DOHH2 (cell line): ENCODE measurements at regions not wholly inside any gene's neighbourhood (a gene's known extent, or its start where the extent isn't known, plus 50 kb on each side); places are given as distances from the start of the nearest gene placed in this dataset.

Source experiments
- H3F3A ChIP-seq: fragments of 200-600 bp; sonication (generic), shearing (Covaris generic); 2 replicates; pipeline ENCODE4 v1.6.0; 2016; ENCODE audit warnings: antibody characterized with exemption, mild to moderate bottlenecking; ENCODE audit not compliant: control insufficient read depth, insufficient read depth
- H3K27ac ChIP-seq: fragments of 200-600 bp; sonication (generic); 2 replicates; pipeline ENCODE4 v1.5.1; 2014; ENCODE audit warnings: low read depth, mild to moderate bottlenecking, low read length, moderate library complexity
- H3K27me3 ChIP-seq: fragments of 200-600 bp; sonication (generic); 2 replicates; pipeline ENCODE4 v1.6.1; 2014; ENCODE audit warnings: mild to moderate bottlenecking, low read length, mixed read lengths; ENCODE audit not compliant: control insufficient read depth
- H3K36me3 ChIP-seq: fragments of 200-600 bp; sonication (generic); 2 replicates; pipeline ENCODE4 v1.6.1; 2014; ENCODE audit warnings: mild to moderate bottlenecking, low read length, moderate library complexity, mixed read lengths; ENCODE audit not compliant: control insufficient read depth
- H3K4me1 ChIP-seq: fragments of 200-600 bp; sonication (generic); 2 replicates; pipeline ENCODE4 v1.6.1; 2014; ENCODE audit warnings: mild to moderate bottlenecking, low read length, mixed read lengths; ENCODE audit not compliant: control insufficient read depth
- H3K4me2 ChIP-seq: fragments of 200-600 bp; sonication (generic); 2 replicates; pipeline ENCODE4 v1.6.0; 2014; ENCODE audit warnings: mild to moderate bottlenecking, low read length, moderate library complexity
- H3K4me3 ChIP-seq: fragments of 200-600 bp; sonication (generic); 2 replicates; pipeline ENCODE4 v1.5.1; 2014; ENCODE audit warnings: mild to moderate bottlenecking, low read length, mixed read lengths
- H3K79me2 ChIP-seq: fragments of 200-600 bp; sonication (generic); 2 replicates; pipeline ENCODE4 v1.6.1; 2014; ENCODE audit warnings: mild to moderate bottlenecking, low read length, mixed read lengths; ENCODE audit not compliant: control insufficient read depth
- H3K9me2 ChIP-seq: fragments of 200-600 bp; sonication (generic); replicated peaks from 2 replicates; pipeline ENCODE4 v1.6.1; 2014; ENCODE audit warnings: mild to moderate bottlenecking, low read length, mixed read lengths; ENCODE audit not compliant: control insufficient read depth
- H3K9me3 ChIP-seq: fragments of 200-600 bp; sonication (generic); 2 replicates; pipeline ENCODE4 v1.6.1; 2014; ENCODE audit warnings: antibody characterized with exemption, low read length, mixed read lengths; ENCODE audit not compliant: control insufficient read depth, insufficient read depth
- H4K20me1 ChIP-seq: fragments of 200-600 bp; sonication (generic); 2 replicates; pipeline ENCODE4 v1.6.0; 2014; ENCODE audit warnings: low read depth, mild to moderate bottlenecking, antibody characterized with exemption, low read length, moderate library complexity; ENCODE audit not compliant: control insufficient read depth, insufficient read depth
- CTCF ChIP-seq: fragments of 200-600 bp; sonication (generic); IDR thresholded peaks from one replicate; pipeline ENCODE4 v1.5.1; 2014; ENCODE audit warnings: antibody characterized with exemption, mild to moderate bottlenecking, low read depth, low read length; ENCODE audit not compliant: poor library complexity, severe bottlenecking
- EZH2phosphoT487 ChIP-seq: fragments of 200-600 bp; sonication (generic); IDR thresholded peaks from 2 replicates; pipeline ENCODE4 v1.6.1; 2017; ENCODE audit warnings: borderline replicate concordance, mild to moderate bottlenecking, antibody characterized with exemption, low read length, moderate library complexity, mixed read lengths

- Histone ChIP-seq H3F3A (no peaks in the 10 kb centered on the region), H3K4me3 (no peak overlapping the region), H4K20me1 (no peaks in the 10 kb centered on the region), H3K27me3 (peaks cover 10% of the 10 kb centered on the region), H3K27ac (no peak overlapping the region), H3K9me2 (no peaks in the 10 kb centered on the region), H3K79me2 (no peaks in the 10 kb centered on the region), H3K4me2 (no peak overlapping the region), H3K36me3 (no peaks in the 10 kb centered on the region), H3K4me1 (no peaks in the 10 kb centered on the region), H3K9me3 (no peaks in the 10 kb centered on the region)
- TF ChIP-seq CTCF (no peak), EZH2phosphoT487 (no peak)
Measured at GRCh38 chr15:62812515-62812835, 230.1 kb upstream of the TPM1 start.

- no peak overlapping the region for H3K4me3 ChIP-seq
- H3K79me2 ChIP-seq = no peaks in the 10 kb centered on the region
- H4K20me1 ChIP-seq = no peaks in the 10 kb centered on the region
- H3K27me3 ChIP-seq = peaks cover 22% of the 10 kb centered on the region
- no peaks in the 10 kb centered on the region for H3K9me2 ChIP-seq
- no peaks in the 10 kb centered on the region for H3F3A ChIP-seq
- TF ChIP-seq CTCF = no peak
- TF ChIP-seq EZH2phosphoT487 = no peak
- H3K27ac ChIP-seq = no peak overlapping the region
- no peaks in the 10 kb centered on the region for H3K4me1 ChIP-seq
- no peak overlapping the region for H3K4me2 ChIP-seq
- no peaks in the 10 kb centered on the region for H3K9me3 ChIP-seq
- no peaks in the 10 kb centered on the region for H3K36me3 ChIP-seq
Measured at GRCh38 chr15:62816342-62817069, 226.0 kb upstream of the TPM1 start.

DNA sequence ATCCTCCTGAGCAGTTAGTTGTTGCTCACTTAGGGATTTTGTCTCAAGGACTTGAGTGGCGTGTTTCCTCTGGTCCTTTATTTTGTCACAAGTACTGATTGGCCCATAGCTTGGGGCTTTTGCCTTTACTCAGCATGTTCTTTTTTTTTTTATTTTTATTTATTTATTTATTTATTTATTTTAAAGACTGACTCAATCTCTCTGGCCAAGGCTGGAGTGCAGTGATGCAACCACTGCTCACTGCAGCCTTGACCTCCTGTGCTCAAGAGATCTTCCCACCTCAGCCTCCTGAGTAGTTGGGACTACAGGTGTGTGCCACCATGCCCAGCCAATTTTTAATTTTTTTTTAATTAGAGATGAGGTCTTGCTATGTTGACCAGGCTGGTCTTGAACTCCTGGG is 223.9 kb upstream of the TPM1 start:
- Histone ChIP-seq H3K4me3 (no peak overlapping the region), H3K79me2 (no peaks in the 10 kb centered on the region), H3K27ac (no peak overlapping the region), H3K4me1 (no peaks in the 10 kb centered on the region), H3F3A (no peaks in the 10 kb centered on the region), H3K36me3 (no peaks in the 10 kb centered on the region), H3K27me3 (peaks cover 22% of the 10 kb centered on the region), H4K20me1 (no peaks in the 10 kb centered on the region), H3K9me2 (no peaks in the 10 kb centered on the region), H3K4me2 (no peak overlapping the region), H3K9me3 (no peaks in the 10 kb centered on the region)
- TF ChIP-seq CTCF (no peak), EZH2phosphoT487 (no peak)
